HEK293 (cell line): ENCODE measurements at regions not wholly inside any gene's neighbourhood (a gene's known extent, or its start where the extent isn't known, plus 50 kb on each side); places are given as distances from the start of the nearest gene placed in this dataset.

Experiments
- CTCF ChIA-PET: fragments of 350-600 bp; formaldehyde crosslinking; extraction: SDS; loops from one replicate; lab custom pipeline; 2021; ENCODE audit warnings: antibody characterized with exemption; lab: Yijun Ruan, JAX
- POLR2A ChIA-PET: fragments of 300-600 bp; formaldehyde crosslinking; extraction: SDS; loops from one replicate; lab custom pipeline; 2020; ENCODE audit warnings: antibody characterized with exemption, inconsistent platforms; lab: Yijun Ruan, JAX
- H3K27ac ChIP-seq: fragments of 200-500 bp; sonication (Bioruptor generic); 2 replicates; pipeline ENCODE4 v1.5.1; 2014; ENCODE audit warnings: low read depth, low read length, control low read depth, inconsistent platforms; ENCODE audit errors: extremely low read depth
- H3K36me3 ChIP-seq, 2 experiments: fragments of 200-500 bp in 1 of 2; sonication (Bioruptor generic) in 1 of 2; 1 replicate in 1 of 2; 2 replicates in 1 of 2; pipeline ENCODE4 v1.5.1; 2014 to 2017; ENCODE audit warnings: inconsistent platforms in 2 of 2, low read length in 2 of 2; ENCODE audit not compliant: control insufficient read depth in 2 of 2, insufficient read depth in 1 of 2
- H3K4me1 ChIP-seq: fragments of 200-500 bp; sonication (Bioruptor generic); 2 replicates; pipeline ENCODE4 v1.5.1; 2014; ENCODE audit warnings: mild to moderate bottlenecking, low read length, inconsistent platforms; ENCODE audit not compliant: control insufficient read depth, insufficient read depth
- H3K4me3 ChIP-seq: 2 replicates; pipeline ENCODE4 v1.5.1; 2011; ENCODE audit warnings: low read depth, mild to moderate bottlenecking, control low read depth, low read length, moderate library complexity
- H3K9me3 ChIP-seq: fragments of 200-500 bp; sonication (Bioruptor generic); 2 replicates; pipeline ENCODE4 v1.5.1; 2014; ENCODE audit warnings: low read depth, low read length, inconsistent platforms; ENCODE audit not compliant: control insufficient read depth, insufficient read depth
- GFI1B ChIP-seq: fragments of 450-650 bp; formaldehyde crosslinking; IDR thresholded peaks from 2 replicates; pipeline ENCODE4 v1.5.1; 2016; ENCODE audit warnings: missing biosample characterization, missing genetic modification characterization
- HOXA7 ChIP-seq: sonication (generic); formaldehyde crosslinking; IDR thresholded peaks from 2 replicates; pipeline ENCODE4 v1.8.1; 2022; ENCODE audit warnings: missing genetic modification reagents, borderline replicate concordance
- HOXD13 ChIP-seq: sonication (generic); formaldehyde crosslinking; IDR thresholded peaks from 2 replicates; pipeline ENCODE4 v1.8.0; 2022; ENCODE audit warnings: missing genetic modification reagents, borderline replicate concordance
- ZBTB17 ChIP-seq: fragments of 450-650 bp; formaldehyde crosslinking; IDR thresholded peaks from 2 replicates; pipeline ENCODE4 v1.5.1; 2016; ENCODE audit warnings: missing biosample characterization, missing genetic modification characterization
- ZBTB20 ChIP-seq: fragments of 450-650 bp; formaldehyde crosslinking; IDR thresholded peaks from 2 replicates; pipeline ENCODE4 v1.5.1; 2016; ENCODE audit warnings: missing biosample characterization, missing genetic modification characterization
- ZFP69B ChIP-seq: fragments of 450-650 bp; formaldehyde crosslinking; IDR thresholded peaks from 2 replicates; pipeline ENCODE4 v1.5.1; 2016; ENCODE audit warnings: missing biosample characterization, missing genetic modification characterization
- ZNF2 ChIP-seq: fragments of 450-650 bp; formaldehyde crosslinking; IDR thresholded peaks from 2 replicates; pipeline ENCODE4 v1.5.1; 2016; ENCODE audit warnings: missing biosample characterization, missing genetic modification characterization
- ZNF202 ChIP-seq: fragments of 450-650 bp; formaldehyde crosslinking; IDR thresholded peaks from 2 replicates; pipeline ENCODE4 v1.5.1; 2016; ENCODE audit warnings: missing biosample characterization, missing genetic modification characterization, borderline replicate concordance
- ZNF324 ChIP-seq: fragments of 450-650 bp; formaldehyde crosslinking; IDR thresholded peaks from 2 replicates; pipeline ENCODE4 v1.5.1; 2016; ENCODE audit warnings: missing biosample characterization, missing genetic modification characterization
- ZNF366 ChIP-seq: fragments of 450-650 bp; formaldehyde crosslinking; conservative IDR thresholded peaks from 2 replicates; pipeline ENCODE4 v1.5.1; 2016; ENCODE audit warnings: missing biosample characterization, missing genetic modification characterization
- ZNF561 ChIP-seq: fragments of 450-650 bp; IDR thresholded peaks from 2 replicates; pipeline ENCODE4 v1.5.1; 2018; ENCODE audit warnings: missing biosample characterization, missing genetic modification characterization, borderline replicate concordance
- ZNF785 ChIP-seq: fragments of 450-650 bp; formaldehyde crosslinking; IDR thresholded peaks from 2 replicates; pipeline ENCODE4 v1.5.1; 2016; ENCODE audit warnings: missing biosample characterization, missing genetic modification characterization
- ZNF791 ChIP-seq: fragments of 450-650 bp; formaldehyde crosslinking; IDR thresholded peaks from 2 replicates; pipeline ENCODE4 v1.5.1; 2016; ENCODE audit warnings: missing biosample characterization, missing genetic modification characterization
- ZSCAN16 ChIP-seq: fragments of 450-650 bp; formaldehyde crosslinking; IDR thresholded peaks from 2 replicates; pipeline ENCODE4 v1.5.1; 2016; ENCODE audit warnings: missing biosample characterization, missing genetic modification characterization
- TF ChIP-seq, protein P1 (sequence below): fragments of 450-650 bp; formaldehyde crosslinking; IDR thresholded peaks from 2 replicates; pipeline ENCODE4 v1.5.1; 2016; ENCODE audit warnings: missing biosample characterization, missing genetic modification characterization
- TF ChIP-seq, protein P2 (sequence below): fragments of 450-650 bp; formaldehyde crosslinking; IDR thresholded peaks from 2 replicates; pipeline ENCODE4 v1.5.1; 2016; ENCODE audit warnings: missing biosample characterization, missing genetic modification characterization
- TF ChIP-seq, protein P3 (sequence below): fragments of 450-650 bp; formaldehyde crosslinking; IDR thresholded peaks from 2 replicates; pipeline ENCODE4 v1.5.0; 2017; ENCODE audit warnings: missing biosample characterization, missing genetic modification characterization, borderline replicate concordance

DNA sequence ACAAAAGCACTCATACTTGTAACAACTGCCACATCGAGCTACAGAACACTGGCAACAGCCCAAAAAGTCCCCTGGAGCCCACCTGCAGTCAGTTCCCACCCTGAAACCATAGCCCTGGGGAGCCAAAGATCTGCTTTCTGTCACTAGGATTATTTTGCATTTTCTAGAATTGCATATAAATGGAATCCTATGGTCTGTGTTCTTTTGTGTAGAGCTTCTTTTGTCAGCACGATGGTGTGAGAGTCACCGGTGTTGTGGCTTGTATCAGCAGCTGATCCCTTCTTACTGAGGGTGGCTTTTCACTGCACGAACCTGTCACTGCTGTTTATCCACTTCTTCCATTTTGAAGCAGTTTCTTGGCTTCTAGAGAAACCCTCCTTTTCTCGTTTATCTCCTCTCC, 60.1 kb upstream of the PRR23E start (continued):
- TF ChIP-seq ZNF366: no peak
- TF ChIP-seq GFI1B (tag by site-specific recombination): no peak
- TF ChIP-seq, protein P1, sequence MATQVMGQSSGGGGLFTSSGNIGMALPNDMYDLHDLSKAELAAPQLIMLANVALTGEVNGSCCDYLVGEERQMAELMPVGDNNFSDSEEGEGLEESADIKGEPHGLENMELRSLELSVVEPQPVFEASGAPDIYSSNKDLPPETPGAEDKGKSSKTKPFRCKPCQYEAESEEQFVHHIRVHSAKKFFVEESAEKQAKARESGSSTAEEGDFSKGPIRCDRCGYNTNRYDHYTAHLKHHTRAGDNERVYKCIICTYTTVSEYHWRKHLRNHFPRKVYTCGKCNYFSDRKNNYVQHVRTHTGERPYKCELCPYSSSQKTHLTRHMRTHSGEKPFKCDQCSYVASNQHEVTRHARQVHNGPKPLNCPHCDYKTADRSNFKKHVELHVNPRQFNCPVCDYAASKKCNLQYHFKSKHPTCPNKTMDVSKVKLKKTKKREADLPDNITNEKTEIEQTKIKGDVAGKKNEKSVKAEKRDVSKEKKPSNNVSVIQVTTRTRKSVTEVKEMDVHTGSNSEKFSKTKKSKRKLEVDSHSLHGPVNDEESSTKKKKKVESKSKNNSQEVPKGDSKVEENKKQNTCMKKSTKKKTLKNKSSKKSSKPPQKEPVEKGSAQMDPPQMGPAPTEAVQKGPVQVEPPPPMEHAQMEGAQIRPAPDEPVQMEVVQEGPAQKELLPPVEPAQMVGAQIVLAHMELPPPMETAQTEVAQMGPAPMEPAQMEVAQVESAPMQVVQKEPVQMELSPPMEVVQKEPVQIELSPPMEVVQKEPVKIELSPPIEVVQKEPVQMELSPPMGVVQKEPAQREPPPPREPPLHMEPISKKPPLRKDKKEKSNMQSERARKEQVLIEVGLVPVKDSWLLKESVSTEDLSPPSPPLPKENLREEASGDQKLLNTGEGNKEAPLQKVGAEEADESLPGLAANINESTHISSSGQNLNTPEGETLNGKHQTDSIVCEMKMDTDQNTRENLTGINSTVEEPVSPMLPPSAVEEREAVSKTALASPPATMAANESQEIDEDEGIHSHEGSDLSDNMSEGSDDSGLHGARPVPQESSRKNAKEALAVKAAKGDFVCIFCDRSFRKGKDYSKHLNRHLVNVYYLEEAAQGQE (tag by site-specific recombination): no peak
- no peak for TF ChIP-seq ZSCAN16
- no peak for TF ChIP-seq ZNF202 (tag by site-specific recombination)
- no peak for TF ChIP-seq ZNF561 (tag by site-specific recombination)
- no peak for TF ChIP-seq ZFP69B
- TF ChIP-seq, protein P2, sequence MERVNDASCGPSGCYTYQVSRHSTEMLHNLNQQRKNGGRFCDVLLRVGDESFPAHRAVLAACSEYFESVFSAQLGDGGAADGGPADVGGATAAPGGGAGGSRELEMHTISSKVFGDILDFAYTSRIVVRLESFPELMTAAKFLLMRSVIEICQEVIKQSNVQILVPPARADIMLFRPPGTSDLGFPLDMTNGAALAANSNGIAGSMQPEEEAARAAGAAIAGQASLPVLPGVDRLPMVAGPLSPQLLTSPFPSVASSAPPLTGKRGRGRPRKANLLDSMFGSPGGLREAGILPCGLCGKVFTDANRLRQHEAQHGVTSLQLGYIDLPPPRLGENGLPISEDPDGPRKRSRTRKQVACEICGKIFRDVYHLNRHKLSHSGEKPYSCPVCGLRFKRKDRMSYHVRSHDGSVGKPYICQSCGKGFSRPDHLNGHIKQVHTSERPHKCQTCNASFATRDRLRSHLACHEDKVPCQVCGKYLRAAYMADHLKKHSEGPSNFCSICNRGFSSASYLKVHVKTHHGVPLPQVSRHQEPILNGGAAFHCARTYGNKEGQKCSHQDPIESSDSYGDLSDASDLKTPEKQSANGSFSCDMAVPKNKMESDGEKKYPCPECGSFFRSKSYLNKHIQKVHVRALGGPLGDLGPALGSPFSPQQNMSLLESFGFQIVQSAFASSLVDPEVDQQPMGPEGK: no peak

DNA sequence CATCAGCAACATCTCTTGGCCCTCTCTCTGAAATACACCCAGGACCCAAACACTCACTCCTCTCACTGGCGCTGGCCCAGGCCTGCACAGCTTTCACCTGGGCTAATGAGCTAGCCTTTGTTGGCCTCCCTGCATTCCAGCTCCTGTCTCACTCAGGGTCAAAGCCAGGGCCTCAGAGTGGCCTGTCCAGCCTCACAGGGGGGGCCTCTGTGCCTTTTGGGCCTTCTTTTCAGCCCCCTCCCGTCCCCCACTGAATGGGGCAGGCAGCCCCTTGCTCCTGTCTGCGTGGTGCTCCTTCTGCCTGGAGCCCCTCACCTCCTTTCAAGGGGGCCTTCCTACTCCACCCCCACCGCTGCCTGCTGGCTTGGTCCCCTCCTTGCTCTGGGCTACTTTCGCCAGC, 59.0 kb upstream of the PRR23E start:
- ChIA-PET CTCF (interaction anchor here (0.7 kb wide), 1 partner anchor 319 kb away, joined by 3 read pairs; no protein-coding TSS in a partner anchor), POLR2A (no interaction called here)
- no peaks in the 10 kb centered on the region for H3K36me3 ChIP-seq
- H3K4me3 ChIP-seq: no peak overlapping the region
- TF ChIP-seq ZNF324 (tag by site-specific recombination): no peak
- no peak for TF ChIP-seq ZNF2
- TF ChIP-seq ZNF785 (tag by site-specific recombination): no peak
- no peak for TF ChIP-seq ZNF791 (tag by site-specific recombination)
- no peak for TF ChIP-seq HOXD13 (CRISPR knock-in tag)
- no peaks in the 10 kb centered on the region; the same call in 1 of the 2 replicates for H3K4me1 ChIP-seq
- H3K9me3 ChIP-seq: no peaks in the 10 kb centered on the region
- H3K27ac ChIP-seq: no peak overlapping the region

DNA sequence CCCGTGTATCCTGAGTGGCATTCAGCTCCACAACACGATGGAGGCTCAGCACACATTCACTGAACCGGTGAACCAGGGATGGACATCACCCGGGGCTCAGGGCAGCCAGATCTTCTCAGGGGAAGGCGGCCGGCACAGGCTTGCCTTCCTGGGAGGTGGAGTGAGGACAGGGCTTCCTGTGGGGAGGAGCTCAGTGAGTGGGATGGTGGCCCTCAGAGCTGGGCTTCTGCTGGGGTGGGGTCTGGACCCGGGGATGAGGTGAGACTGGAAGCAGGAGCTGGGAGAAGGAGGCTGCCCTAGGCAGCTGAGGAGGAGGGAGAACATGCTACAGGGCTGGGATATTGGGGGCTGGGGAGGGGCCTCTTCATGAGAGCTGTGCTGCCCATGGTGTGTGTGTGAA, 58.5 kb upstream of the PRR23E start:
- TF ChIP-seq, protein P3, sequence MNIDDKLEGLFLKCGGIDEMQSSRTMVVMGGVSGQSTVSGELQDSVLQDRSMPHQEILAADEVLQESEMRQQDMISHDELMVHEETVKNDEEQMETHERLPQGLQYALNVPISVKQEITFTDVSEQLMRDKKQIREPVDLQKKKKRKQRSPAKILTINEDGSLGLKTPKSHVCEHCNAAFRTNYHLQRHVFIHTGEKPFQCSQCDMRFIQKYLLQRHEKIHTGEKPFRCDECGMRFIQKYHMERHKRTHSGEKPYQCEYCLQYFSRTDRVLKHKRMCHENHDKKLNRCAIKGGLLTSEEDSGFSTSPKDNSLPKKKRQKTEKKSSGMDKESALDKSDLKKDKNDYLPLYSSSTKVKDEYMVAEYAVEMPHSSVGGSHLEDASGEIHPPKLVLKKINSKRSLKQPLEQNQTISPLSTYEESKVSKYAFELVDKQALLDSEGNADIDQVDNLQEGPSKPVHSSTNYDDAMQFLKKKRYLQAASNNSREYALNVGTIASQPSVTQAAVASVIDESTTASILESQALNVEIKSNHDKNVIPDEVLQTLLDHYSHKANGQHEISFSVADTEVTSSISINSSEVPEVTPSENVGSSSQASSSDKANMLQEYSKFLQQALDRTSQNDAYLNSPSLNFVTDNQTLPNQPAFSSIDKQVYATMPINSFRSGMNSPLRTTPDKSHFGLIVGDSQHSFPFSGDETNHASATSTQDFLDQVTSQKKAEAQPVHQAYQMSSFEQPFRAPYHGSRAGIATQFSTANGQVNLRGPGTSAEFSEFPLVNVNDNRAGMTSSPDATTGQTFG (tag by site-specific recombination): no peak
- TF ChIP-seq HOXA7 (CRISPR knock-in tag) (no peak), ZBTB20 (tag by site-specific recombination) (no peak), ZBTB17 (tag by site-specific recombination) (no peak)
- TF ChIP-seq, all 188 proteins: peak for 0
- Histone ChIP-seq H3K27ac (no peak overlapping the region), H3K4me1 (no peaks in the 10 kb centered on the region; the same call in 1 of the 2 replicates), H3K9me3 (no peaks in the 10 kb centered on the region), H3K4me3 (no peak overlapping the region), H3K36me3 (no peaks in the 10 kb centered on the region)
- POLR2A ChIA-PET: no interaction called here
- CTCF ChIA-PET: interaction anchor here (0.7 kb wide), 1 partner anchor 318 kb away, joined by 3 read pairs; no protein-coding TSS in a partner anchor
